LNCAP (cell line): ENCODE measurements at regions not wholly inside any gene's neighbourhood (a gene's known extent, or its start where the extent isn't known, plus 50 kb on each side); places are given as distances from the start of the nearest gene placed in this dataset.

Source experiments
- TF ChIP-seq, protein P1 (sequence below): fragments of 450-650 bp; IDR thresholded peaks from 2 replicates; pipeline ENCODE4 v1.5.1; 2017; ENCODE audit warnings: mild to moderate bottlenecking

DNA sequence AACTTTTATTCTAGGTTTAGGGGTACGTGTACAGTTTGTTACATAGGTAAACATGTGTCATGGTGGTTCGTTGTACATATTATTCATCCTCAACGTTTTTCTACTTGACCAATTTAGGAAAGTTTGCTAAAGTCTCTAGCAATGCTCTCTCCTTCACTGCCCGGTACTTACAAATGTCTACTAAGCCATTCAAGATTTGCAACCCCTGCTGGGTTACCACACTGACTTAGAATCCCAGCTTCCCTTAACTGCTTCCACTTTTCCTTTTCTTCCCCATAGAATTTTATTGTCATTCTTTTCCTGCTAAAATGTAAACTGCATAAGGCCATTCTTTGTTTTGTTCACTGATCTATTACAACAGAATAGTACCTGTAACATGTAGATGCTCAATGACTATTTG, 97.4 kb downstream of the SMPDL3A start:
- TF ChIP-seq, protein P1, sequence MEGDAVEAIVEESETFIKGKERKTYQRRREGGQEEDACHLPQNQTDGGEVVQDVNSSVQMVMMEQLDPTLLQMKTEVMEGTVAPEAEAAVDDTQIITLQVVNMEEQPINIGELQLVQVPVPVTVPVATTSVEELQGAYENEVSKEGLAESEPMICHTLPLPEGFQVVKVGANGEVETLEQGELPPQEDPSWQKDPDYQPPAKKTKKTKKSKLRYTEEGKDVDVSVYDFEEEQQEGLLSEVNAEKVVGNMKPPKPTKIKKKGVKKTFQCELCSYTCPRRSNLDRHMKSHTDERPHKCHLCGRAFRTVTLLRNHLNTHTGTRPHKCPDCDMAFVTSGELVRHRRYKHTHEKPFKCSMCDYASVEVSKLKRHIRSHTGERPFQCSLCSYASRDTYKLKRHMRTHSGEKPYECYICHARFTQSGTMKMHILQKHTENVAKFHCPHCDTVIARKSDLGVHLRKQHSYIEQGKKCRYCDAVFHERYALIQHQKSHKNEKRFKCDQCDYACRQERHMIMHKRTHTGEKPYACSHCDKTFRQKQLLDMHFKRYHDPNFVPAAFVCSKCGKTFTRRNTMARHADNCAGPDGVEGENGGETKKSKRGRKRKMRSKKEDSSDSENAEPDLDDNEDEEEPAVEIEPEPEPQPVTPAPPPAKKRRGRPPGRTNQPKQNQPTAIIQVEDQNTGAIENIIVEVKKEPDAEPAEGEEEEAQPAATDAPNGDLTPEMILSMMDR = no peak

DNA sequence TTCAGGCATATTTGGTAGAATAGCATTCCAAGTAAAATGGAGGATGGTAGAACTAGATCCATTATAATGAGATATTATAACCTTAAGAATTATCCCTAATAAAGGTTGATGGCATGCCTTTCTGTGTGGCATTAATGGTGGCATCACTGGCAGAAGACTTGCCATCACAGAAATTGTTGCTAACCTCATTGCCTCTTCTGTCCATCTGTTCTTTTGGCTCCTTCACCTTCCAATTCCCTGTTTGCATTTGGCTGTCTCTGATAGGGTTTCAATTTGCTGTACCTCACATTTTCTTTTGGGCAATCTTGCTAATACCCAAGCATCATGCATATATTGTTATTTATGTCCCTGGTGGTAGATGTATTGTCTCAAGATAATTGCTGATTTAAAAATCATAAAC, 98.9 kb downstream of the SMPDL3A start:
- TF ChIP-seq, protein P1 = no peak

DNA sequence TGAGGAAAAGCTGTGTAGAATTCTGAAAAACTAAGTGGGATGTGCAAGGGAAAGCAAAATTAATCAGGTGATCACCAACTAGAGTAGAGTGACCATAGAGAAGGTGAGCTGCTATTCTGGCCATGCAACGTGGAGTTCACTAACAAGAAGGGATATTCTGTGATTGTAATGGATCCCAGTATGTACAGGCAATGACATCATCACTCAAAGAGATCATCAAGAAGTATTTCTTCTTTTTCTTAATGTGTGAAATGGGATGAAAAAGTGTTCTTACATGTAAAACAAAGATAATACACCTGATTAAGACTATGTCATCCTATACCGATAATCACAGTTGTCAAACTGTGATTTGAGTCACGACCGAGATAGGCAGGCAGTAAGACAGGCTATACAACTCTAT, 101.2 kb downstream of the SMPDL3A start:
- TF ChIP-seq, protein P1 = no peak

DNA sequence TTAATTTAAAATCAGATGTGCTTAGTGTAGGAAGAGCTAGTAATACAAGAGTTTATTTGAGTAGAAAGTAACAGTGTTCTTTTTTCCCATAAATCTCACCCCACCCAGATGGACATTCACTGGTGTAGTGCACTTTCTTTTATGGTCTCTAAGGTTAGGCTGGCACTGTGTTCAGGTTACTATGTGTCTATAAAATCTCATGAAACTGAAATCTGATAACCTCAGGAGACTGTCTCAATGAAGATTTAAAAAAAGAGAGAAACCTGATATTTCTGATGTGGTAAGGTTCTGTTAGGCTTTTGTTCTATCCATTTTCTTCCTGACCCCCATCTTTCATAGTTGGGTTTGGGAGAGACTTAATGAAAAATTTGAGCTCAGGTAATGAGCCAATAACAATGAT, 101.2 kb upstream of the CLVS2 start:
- TF ChIP-seq, protein P1 = no peak

DNA sequence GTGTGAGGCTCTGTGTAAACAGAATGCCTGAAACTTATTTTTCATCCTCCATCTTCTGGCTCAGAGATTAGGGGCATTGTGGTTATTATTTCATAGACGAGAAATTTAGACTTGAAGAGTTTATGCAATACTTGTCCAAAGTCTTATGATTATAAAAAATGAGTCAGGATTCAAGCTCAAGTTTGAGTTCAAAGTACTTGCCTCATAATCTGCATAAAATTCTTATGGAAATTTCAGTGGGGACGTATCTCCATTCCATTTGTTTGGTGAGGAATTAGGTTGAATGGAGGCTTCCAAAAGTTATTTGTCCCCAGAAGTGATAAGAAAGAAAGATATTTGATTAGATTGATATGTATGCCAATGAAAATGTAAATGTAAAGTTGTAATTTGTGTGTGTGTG, 93.7 kb upstream of the CLVS2 start:
- TF ChIP-seq, protein P1 = no peak

DNA sequence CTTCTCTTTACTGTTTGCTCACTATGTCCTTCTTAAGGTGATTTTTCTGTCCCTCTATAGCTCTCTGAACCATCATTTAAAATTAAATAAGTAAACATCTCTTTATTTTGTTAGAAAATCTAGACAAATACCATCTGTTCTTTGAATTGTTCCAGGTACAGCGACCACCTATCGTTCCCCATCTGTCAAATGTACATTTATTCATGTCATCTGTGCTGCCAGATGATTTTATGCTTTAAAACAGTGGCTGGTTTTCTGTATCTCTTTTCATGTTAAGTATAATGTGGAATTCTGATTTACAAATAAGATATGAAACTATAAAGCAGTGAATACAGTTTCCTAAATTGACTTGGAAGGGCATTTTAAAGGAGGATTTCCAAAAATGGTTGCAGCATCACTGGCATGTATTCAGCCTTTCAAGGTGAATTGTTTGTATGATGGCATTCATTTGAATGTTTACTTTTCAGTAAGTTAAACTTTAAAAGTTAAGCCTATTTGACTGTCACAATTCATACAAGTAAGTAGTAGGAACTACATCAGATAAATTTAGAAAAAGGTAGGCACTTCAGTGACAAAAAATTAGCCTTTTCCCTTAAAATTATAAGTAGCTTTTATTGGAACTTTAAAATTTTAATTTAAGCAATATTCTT, 92.6 kb upstream of the CLVS2 start:
- TF ChIP-seq, protein P1 = no peak

DNA sequence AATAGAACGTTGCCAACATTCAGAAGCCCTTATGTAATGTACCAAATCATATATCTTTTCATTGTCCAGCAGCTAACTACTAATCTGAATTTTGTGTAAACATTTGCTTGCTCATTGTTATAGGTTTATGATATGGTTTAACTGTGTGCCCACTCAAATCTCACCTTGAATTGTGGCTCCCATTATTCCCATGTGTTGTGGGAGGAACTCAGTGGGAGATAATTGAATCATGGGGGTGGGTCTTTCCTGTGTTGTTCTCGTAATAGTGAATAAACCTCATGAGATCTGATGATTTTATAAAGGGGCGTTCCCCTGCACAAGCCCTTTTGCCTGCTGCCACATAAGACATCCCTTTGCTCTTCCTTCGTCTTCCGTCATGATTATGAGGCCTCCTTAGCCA, 91.9 kb upstream of the CLVS2 start:
- TF ChIP-seq, protein P1 = no peak

DNA sequence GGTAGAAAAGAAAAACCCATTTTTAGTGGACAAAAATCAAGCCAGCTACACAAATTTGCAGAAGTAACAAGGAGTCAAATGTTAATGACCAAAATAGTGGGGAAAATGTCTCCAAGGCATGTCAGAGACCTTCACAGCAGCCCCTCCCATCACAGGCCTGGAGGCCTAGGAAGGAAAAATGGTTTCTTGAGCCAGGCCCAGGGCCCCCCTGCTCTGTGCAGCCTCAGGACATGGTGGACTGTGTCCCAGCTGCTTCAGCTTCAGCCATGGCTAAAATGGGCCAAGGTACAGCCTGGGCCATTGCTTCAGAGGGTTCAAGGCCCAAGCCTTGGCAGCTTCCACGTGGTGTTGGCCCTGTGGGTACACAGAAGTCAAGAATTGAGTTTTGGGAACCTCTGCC, 82.5 kb upstream of the CLVS2 start:
- TF ChIP-seq, protein P1 = no peak
